ENCODE measurements at regions not wholly inside any gene's neighbourhood (a gene's known extent, or its start where the extent isn't known, plus 50 kb on each side); places are given as distances from the start of the nearest gene placed in this dataset.

DNA sequence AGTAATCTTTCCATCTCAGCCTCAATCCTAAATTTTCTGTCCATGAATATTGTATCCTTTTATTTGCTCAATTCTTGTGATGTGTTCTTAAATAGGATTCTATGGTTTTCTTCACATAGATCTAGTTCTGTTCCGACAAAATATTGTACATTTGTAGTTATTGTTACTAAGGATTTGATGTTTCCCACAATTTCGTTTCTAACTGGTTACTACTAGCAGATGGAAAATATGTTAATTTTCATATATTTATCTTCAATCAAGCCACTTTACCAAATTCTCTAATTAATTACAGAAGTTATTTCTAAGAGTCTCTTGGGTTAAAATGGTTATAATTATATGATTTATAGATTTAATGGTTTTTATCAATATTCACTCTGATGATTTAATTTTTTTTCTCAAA is 60.3 kb downstream of the SEC61B start:
- no peak for DNase-seq (ENCODE audit: low spot score)
- H3K4me2 ChIP-seq (ENCODE audit: insufficient read depth, low read length, poor library complexity, severe bottlenecking) = no peak overlapping the region
- H3K36me3 ChIP-seq (replicated peaks in 1 of 2; ENCODE audit: control insufficient read depth in 2 of 2, insufficient read depth in 2 of 2, low read length in 2 of 2) = no peaks in the 10 kb centered on the region
- H3K27me3 ChIP-seq (ENCODE audit: control insufficient read depth in 3 of 3, insufficient read depth in 3 of 3, low read depth in 1 of 3, low read length in 3 of 3) = peaks cover 0 to 2% (median 0%) of the 10 kb centered on the region in 3 experiments
- H3K27ac ChIP-seq (replicated peaks; ENCODE audit: low read length) = no peak overlapping the region
- H3K4me1 ChIP-seq (ENCODE audit: control insufficient read depth in 2 of 2, insufficient read depth in 1 of 2, low read depth in 1 of 2, low read length in 2 of 2) = no peaks in the 10 kb centered on the region
- H2BK15ac ChIP-seq (ENCODE audit: low read length) = no peak overlapping the region
- H2BK5ac ChIP-seq (ENCODE audit: low read length) = no peak overlapping the region
- H3K9me3 ChIP-seq (replicated peaks in 1 of 2; ENCODE audit: control insufficient read depth in 2 of 2, insufficient read depth in 1 of 2, low read depth in 1 of 2, low read length in 2 of 2) = no peaks in the 10 kb centered on the region
- H3K4ac ChIP-seq (ENCODE audit: low read length) = no peak overlapping the region
- no peak overlapping the region for H3K14ac ChIP-seq (ENCODE audit: low read length)
- H3K18ac ChIP-seq (ENCODE audit: low read length) = no peak overlapping the region
- H2AFZ ChIP-seq (ENCODE audit: low read length) = no peak overlapping the region
- no peak overlapping the region for H2AK5ac ChIP-seq (ENCODE audit: low read depth, low read length)
- H3K79me1 ChIP-seq (ENCODE audit: low read depth, low read length) = no peaks in the 10 kb centered on the region
- H3K4me3 ChIP-seq (ENCODE audit: low read length in 2 of 2) = no peak overlapping the region
- no peak overlapping the region for H3K9ac ChIP-seq (ENCODE audit: low read depth, low read length, poor library complexity)
- H4K91ac ChIP-seq (ENCODE audit: low read depth, low read length, poor library complexity) = no peak overlapping the region
- WGBS, 2 donors (ENCODE audit: extremely low coverage in 2 of 2, insufficient read length in 2 of 2, insufficient replicate concordance in 1 of 2) = no CpG with 5 or more reads among the region's 2 CpGs
- no peak overlapping the region for H2BK12ac ChIP-seq (ENCODE audit: low read length)
- no peak overlapping the region for H4K8ac ChIP-seq (ENCODE audit: low read depth, low read length)
- H2BK120ac ChIP-seq (ENCODE audit: low read depth, low read length) = no peak overlapping the region
- H3K23ac ChIP-seq (ENCODE audit: low read depth, low read length, poor library complexity) = no peak overlapping the region

DNA sequence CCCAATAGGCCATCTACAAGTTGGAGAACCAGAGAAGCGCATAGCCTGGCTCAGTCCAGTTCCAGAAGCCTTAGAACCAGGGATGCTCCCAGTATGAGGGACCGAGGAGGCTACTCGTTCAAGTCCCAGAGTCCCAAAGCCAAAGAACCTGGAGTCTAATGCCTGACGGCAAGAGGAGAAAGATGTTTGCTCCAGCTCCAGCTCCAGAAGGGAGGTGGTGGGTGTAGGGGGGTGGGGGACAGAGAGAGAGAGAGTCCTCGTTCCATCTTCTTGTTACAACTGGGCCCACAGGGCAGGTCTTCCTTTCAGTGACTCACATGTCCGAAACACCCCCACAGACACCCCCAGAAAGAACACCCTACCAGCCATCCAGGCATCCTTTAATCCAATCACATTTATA is 63.9 kb downstream of the SEC61B start:
- Histone ChIP-seq H3K18ac (ENCODE audit: low read length) (no peak overlapping the region), H3K4me2 (ENCODE audit: insufficient read depth, low read length, poor library complexity, severe bottlenecking) (no peak overlapping the region), H3K4me3 (ENCODE audit: low read length in 2 of 2) (no peak overlapping the region), H2BK12ac (ENCODE audit: low read length) (no peak overlapping the region), H3K9ac (ENCODE audit: low read depth, low read length, poor library complexity) (no peak overlapping the region), H3K4me1 (ENCODE audit: control insufficient read depth in 2 of 2, insufficient read depth in 1 of 2, low read depth in 1 of 2, low read length in 2 of 2) (no peaks in the 10 kb centered on the region), H3K27me3 (ENCODE audit: control insufficient read depth in 3 of 3, insufficient read depth in 3 of 3, low read depth in 1 of 3, low read length in 3 of 3) (peaks cover 0 to 16% (median 0%) of the 10 kb centered on the region in 3 experiments), H2AFZ (ENCODE audit: low read length) (no peak overlapping the region), H4K91ac (ENCODE audit: low read depth, low read length, poor library complexity) (no peak overlapping the region), H2AK5ac (ENCODE audit: low read depth, low read length) (no peak overlapping the region), H2BK15ac (ENCODE audit: low read length) (no peak overlapping the region), H3K14ac (ENCODE audit: low read length) (no peak overlapping the region), H2BK5ac (ENCODE audit: low read length) (no peak overlapping the region), H3K27ac (replicated peaks; ENCODE audit: low read length) (no peak overlapping the region), H3K36me3 (replicated peaks in 1 of 2; ENCODE audit: control insufficient read depth in 2 of 2, insufficient read depth in 2 of 2, low read length in 2 of 2) (no peaks in the 10 kb centered on the region), H4K8ac (ENCODE audit: low read depth, low read length) (no peak overlapping the region), H3K23ac (ENCODE audit: low read depth, low read length, poor library complexity) (no peak overlapping the region), H2BK120ac (ENCODE audit: low read depth, low read length) (no peak overlapping the region), H3K4ac (ENCODE audit: low read length) (no peak overlapping the region), H3K9me3 (replicated peaks in 1 of 2; ENCODE audit: control insufficient read depth in 2 of 2, insufficient read depth in 1 of 2, low read depth in 1 of 2, low read length in 2 of 2) (no peaks in the 10 kb centered on the region), H3K79me1 (ENCODE audit: low read depth, low read length) (no peaks in the 10 kb centered on the region)
- no peak for DNase-seq (ENCODE audit: low spot score)
- WGBS, 2 donors (ENCODE audit: extremely low coverage in 2 of 2, insufficient read length in 2 of 2, insufficient replicate concordance in 1 of 2) = no CpG with 5 or more reads among the region's 6 CpGs

DNA sequence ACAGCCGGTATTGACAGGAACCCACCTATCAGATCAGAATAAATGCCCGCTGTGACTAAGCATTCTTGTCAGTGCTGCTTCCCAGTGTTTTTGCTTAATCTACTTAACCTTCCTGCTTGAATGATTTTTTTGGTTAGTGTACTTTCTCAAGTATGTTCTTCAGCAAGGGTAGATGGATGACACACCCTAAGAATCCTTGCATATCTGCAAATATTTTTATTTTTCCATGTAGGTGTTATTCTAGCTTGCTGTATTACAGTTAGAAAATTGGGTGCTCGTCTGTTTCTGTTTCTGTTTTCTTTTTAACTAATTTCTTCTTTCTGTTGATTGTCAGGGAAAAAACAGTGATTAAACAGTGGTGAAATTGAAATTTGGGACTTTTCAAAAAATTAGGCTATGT is 64.5 kb downstream of the SEC61B start:
- no peak overlapping the region for H2AFZ ChIP-seq (ENCODE audit: low read length)
- no peak overlapping the region for H4K91ac ChIP-seq (ENCODE audit: low read depth, low read length, poor library complexity)
- no peak overlapping the region for H2BK5ac ChIP-seq (ENCODE audit: low read length)
- peaks cover 0 to 16% (median 0%) of the 10 kb centered on the region in 3 experiments for H3K27me3 ChIP-seq (ENCODE audit: control insufficient read depth in 3 of 3, insufficient read depth in 3 of 3, low read depth in 1 of 3, low read length in 3 of 3)
- no peaks in the 10 kb centered on the region for H3K36me3 ChIP-seq (replicated peaks in 1 of 2; ENCODE audit: control insufficient read depth in 2 of 2, insufficient read depth in 2 of 2, low read length in 2 of 2)
- no peaks in the 10 kb centered on the region for H3K4me1 ChIP-seq (ENCODE audit: control insufficient read depth in 2 of 2, insufficient read depth in 1 of 2, low read depth in 1 of 2, low read length in 2 of 2)
- H2BK15ac ChIP-seq (ENCODE audit: low read length) = no peak overlapping the region
- H2BK12ac ChIP-seq (ENCODE audit: low read length) = no peak overlapping the region
- no peak for DNase-seq (ENCODE audit: low spot score)
- H4K8ac ChIP-seq (ENCODE audit: low read depth, low read length) = no peak overlapping the region
- no peaks in the 10 kb centered on the region for H3K9me3 ChIP-seq (replicated peaks in 1 of 2; ENCODE audit: control insufficient read depth in 2 of 2, insufficient read depth in 1 of 2, low read depth in 1 of 2, low read length in 2 of 2)
- no peak overlapping the region for H3K9ac ChIP-seq (ENCODE audit: low read depth, low read length, poor library complexity)
- H3K18ac ChIP-seq (ENCODE audit: low read length) = no peak overlapping the region
- WGBS, 2 donors (ENCODE audit: extremely low coverage in 2 of 2, insufficient read length in 2 of 2, insufficient replicate concordance in 1 of 2) = no CpG with 5 or more reads among the region's 3 CpGs
- H2BK120ac ChIP-seq (ENCODE audit: low read depth, low read length) = no peak overlapping the region
- no peak overlapping the region for H3K4me3 ChIP-seq (ENCODE audit: low read length in 2 of 2)
- H3K4me2 ChIP-seq (ENCODE audit: insufficient read depth, low read length, poor library complexity, severe bottlenecking) = no peak overlapping the region
- H3K14ac ChIP-seq (ENCODE audit: low read length) = no peak overlapping the region
- no peak overlapping the region for H2AK5ac ChIP-seq (ENCODE audit: low read depth, low read length)
- H3K79me1 ChIP-seq (ENCODE audit: low read depth, low read length) = no peaks in the 10 kb centered on the region
- no peak overlapping the region for H3K23ac ChIP-seq (ENCODE audit: low read depth, low read length, poor library complexity)
- H3K27ac ChIP-seq (replicated peaks; ENCODE audit: low read length) = no peak overlapping the region
- H3K4ac ChIP-seq (ENCODE audit: low read length) = no peak overlapping the region

DNA sequence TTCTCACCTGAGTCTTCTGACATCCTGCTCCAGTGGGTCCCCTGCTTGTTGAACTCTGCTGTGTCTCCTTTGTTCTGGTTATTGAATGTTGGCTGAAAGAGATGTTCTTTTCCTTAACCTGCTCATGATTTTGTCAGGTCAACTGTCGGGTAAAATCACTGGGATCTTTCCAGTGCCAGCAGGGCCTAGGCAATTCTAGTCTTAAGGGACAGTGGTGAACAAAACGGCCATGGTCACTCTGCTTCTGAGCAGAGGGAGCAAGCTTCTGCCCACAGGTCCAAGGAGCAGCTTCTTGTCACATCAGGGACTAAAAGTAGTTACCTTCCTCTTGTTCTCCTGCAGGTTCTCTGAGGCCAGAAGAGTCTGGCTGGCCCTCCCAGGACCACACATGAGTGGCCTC is 65.6 kb downstream of the SEC61B start:
- no peak overlapping the region for H2AK5ac ChIP-seq (ENCODE audit: low read depth, low read length)
- no peak overlapping the region for H3K9ac ChIP-seq (ENCODE audit: low read depth, low read length, poor library complexity)
- no peak overlapping the region for H3K4me3 ChIP-seq (ENCODE audit: low read length in 2 of 2)
- H2AFZ ChIP-seq (ENCODE audit: low read length) = no peak overlapping the region
- no peak overlapping the region for H3K23ac ChIP-seq (ENCODE audit: low read depth, low read length, poor library complexity)
- no peaks in the 10 kb centered on the region for H3K9me3 ChIP-seq (replicated peaks in 1 of 2; ENCODE audit: control insufficient read depth in 2 of 2, insufficient read depth in 1 of 2, low read depth in 1 of 2, low read length in 2 of 2)
- H2BK12ac ChIP-seq (ENCODE audit: low read length) = no peak overlapping the region
- no peaks in the 10 kb centered on the region for H3K4me1 ChIP-seq (ENCODE audit: control insufficient read depth in 2 of 2, insufficient read depth in 1 of 2, low read depth in 1 of 2, low read length in 2 of 2)
- H3K4ac ChIP-seq (ENCODE audit: low read length) = no peak overlapping the region
- no peaks in the 10 kb centered on the region for H3K79me1 ChIP-seq (ENCODE audit: low read depth, low read length)
- no peak overlapping the region for H2BK5ac ChIP-seq (ENCODE audit: low read length)
- H4K8ac ChIP-seq (ENCODE audit: low read depth, low read length) = no peak overlapping the region
- no peaks in the 10 kb centered on the region for H3K36me3 ChIP-seq (replicated peaks in 1 of 2; ENCODE audit: control insufficient read depth in 2 of 2, insufficient read depth in 2 of 2, low read length in 2 of 2)
- H3K4me2 ChIP-seq (ENCODE audit: insufficient read depth, low read length, poor library complexity, severe bottlenecking) = no peak overlapping the region
- no peak overlapping the region for H2BK15ac ChIP-seq (ENCODE audit: low read length)
- H3K14ac ChIP-seq (ENCODE audit: low read length) = no peak overlapping the region
- DNase-seq (ENCODE audit: low spot score) = no peak
- no CpG with 5 or more reads among the region's 2 CpGs for WGBS, 2 donors (ENCODE audit: extremely low coverage in 2 of 2, insufficient read length in 2 of 2, insufficient replicate concordance in 1 of 2)
- H3K27me3 ChIP-seq (ENCODE audit: control insufficient read depth in 3 of 3, insufficient read depth in 3 of 3, low read depth in 1 of 3, low read length in 3 of 3) = peaks cover 0 to 19% (median 0%) of the 10 kb centered on the region in 3 experiments
- H3K18ac ChIP-seq (ENCODE audit: low read length) = no peak overlapping the region
- no peak overlapping the region for H4K91ac ChIP-seq (ENCODE audit: low read depth, low read length, poor library complexity)
- no peak overlapping the region for H2BK120ac ChIP-seq (ENCODE audit: low read depth, low read length)
- H3K27ac ChIP-seq (replicated peaks; ENCODE audit: low read length) = no peak overlapping the region

All from neuronal stem cell (in vitro differentiated cells).